Activated naive CD4-positive, alpha-beta T cell treated with anti-CD3 and anti-CD28 coated beads, Interleukin-2, amount 50 U/mL, for 72 hours (primary cell): ENCODE measurements at regions not wholly inside any gene's neighbourhood (a gene's known extent, or its start where the extent isn't known, plus 50 kb on each side); places are given as distances from the start of the nearest gene placed in this dataset.
"Not testable (repeated sequence)": the region's sequence is repeated elsewhere in the genome, so short reads cannot be mapped to it uniquely, and the experiment has no call there.

Experiments
- ATAC-seq, 2 donors: fragments of 150-1000 bp; cut with Tn5 transposase; 2 replicates each; pipeline ENCODE4 v1.10.0; 2021; ENCODE audit warnings: mild to moderate bottlenecking in 2 of 2, moderate library complexity in 2 of 2
- DNase-seq, 2 donors: peaks; one replicate each; pipeline ENCODE4 v3.0.0; 2021 to 2022; ENCODE audit warnings: low spot score in 2 of 2
- H3K27ac Mint-ChIP-seq, 2 donors: one replicate each; pipeline ENCODE4 v1.8.0; 2022; ENCODE audit warnings: mild to moderate bottlenecking in 2 of 2, mixed read lengths in 2 of 2
- H3K36me3 Mint-ChIP-seq, 2 donors: one replicate each; pipeline ENCODE4 v1.8.0; 2022; ENCODE audit warnings: mixed read lengths in 2 of 2
- H3K9me3 Mint-ChIP-seq, 2 donors: one replicate each; pipeline ENCODE4 v1.8.0; 2022; ENCODE audit warnings: mixed read lengths in 2 of 2

DNA sequence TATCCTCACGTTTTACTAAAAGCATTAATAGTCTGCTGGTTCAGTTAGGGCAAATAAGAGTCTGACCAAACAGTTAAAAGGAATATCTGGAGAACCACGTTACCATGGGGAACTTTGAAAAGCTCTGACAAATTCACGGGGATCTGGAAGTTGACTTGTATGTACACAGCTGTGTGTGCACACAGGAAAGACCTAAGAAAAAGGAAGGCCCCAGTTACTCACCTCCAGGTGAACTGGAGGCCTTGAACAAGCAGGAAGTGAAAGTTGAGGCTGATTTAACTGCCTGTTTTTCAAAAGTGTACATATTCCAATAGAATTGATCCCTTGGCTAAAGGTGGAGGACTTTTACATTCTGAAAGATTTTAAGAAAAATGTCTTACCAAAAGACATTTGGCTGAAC, 1891.6 kb upstream of the PCDH20 start:
- peaks cover 0 to 8% of the 10 kb centered on the region in 2 donors for H3K36me3 Mint-ChIP-seq
- ATAC-seq (no peak), DNase-seq (no peak)
- H3K27ac Mint-ChIP-seq = no peak overlapping the region
- H3K9me3 Mint-ChIP-seq = peaks cover 14 to 16% of the 10 kb centered on the region in 2 donors

GRCh38 chr13:63305641-63306133, 1890.0 kb upstream of the PCDH20 start:
- H3K27ac Mint-ChIP-seq = no peak overlapping the region
- H3K9me3 Mint-ChIP-seq = peaks cover 8 to 11% of the 10 kb centered on the region in 2 donors
- DNase-seq = no peak
- peaks cover 0 to 6% of the 10 kb centered on the region in 2 donors for H3K36me3 Mint-ChIP-seq
- ATAC-seq = no peak

GRCh38 chr13:63304497-63304896, 1888.8 kb upstream of the PCDH20 start:
- H3K9me3 Mint-ChIP-seq = peaks cover 7 to 11% of the 10 kb centered on the region in 2 donors
- no peak for ATAC-seq
- H3K27ac Mint-ChIP-seq = no peak overlapping the region
- DNase-seq = no peak
- peaks cover 0 to 6% of the 10 kb centered on the region in 2 donors for H3K36me3 Mint-ChIP-seq

DNA sequence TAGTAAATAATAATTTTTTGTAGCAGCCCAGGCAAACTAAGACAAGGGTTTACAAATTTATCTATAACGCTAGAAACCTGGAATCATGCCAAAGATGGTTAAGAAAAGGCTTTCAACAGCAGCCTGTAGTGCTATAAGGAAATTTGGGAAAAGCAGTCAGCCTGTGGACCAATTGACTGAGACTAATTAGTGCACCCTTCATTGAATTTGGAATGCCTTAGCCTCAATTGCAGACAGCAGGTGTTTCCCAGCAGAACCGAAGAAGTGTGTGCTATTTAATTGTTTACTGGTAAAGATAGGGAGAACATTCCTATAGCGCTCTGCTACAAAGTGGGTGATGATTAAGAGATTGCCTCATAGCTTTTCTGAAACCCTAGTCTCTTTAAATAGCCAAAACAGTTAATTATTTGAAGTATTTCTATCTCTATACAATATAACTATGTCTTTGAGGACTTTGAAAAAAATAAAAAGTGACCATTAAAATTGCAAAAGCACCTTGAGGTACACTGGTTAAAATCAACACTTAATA, 1884.3 kb upstream of the PCDH20 start:
- H3K27ac Mint-ChIP-seq = no peak overlapping the region
- H3K9me3 Mint-ChIP-seq = peaks cover 5 to 9% of the 10 kb centered on the region in 2 donors
- ATAC-seq (no peak), DNase-seq (no peak)
- H3K36me3 Mint-ChIP-seq = no peaks in the 10 kb centered on the region

DNA sequence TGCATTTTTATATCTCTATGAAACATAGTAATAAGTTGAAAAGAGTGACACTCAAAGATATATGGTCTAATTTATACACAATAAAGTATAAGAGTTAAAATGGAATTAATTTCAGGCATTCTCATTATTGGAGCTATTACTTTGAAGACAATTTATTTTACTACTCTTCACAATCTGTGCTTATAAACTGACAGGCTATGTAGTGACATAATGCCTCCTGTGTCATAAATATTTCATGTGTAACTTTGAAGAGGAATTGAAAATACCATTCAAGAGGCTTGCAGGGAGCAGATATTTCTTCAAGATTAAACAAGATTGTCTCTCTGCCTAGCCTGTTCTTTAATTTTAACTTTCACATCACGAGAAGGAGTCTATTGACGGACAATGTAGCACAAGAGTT, 1881.5 kb upstream of the PCDH20 start:
- ATAC-seq (no peak), DNase-seq (no peak)
- Mint-ChIP-seq H3K36me3 (no peaks in the 10 kb centered on the region), H3K9me3 (peaks cover 5 to 9% of the 10 kb centered on the region in 2 donors), H3K27ac (no peak overlapping the region)

DNA sequence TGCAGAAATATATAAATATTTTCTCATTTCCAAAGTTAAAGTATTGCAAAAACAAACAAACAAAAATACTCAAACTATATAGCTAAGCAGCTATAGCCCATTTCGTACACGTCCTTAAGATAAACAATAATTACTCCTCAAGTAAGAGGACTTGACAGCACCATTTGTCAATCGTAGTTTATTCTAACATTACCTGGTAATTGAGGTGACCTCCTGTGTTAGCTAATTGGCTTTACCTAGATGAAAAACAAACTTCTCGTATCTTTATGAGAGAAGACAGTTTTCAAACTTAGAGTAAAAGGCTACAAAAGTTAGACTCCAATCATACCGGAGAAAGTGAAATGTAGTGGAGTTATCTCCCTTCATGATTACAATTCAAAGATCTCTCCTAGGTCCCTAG, 1876.1 kb upstream of the PCDH20 start:
- ATAC-seq (no peak), DNase-seq (no peak)
- H3K27ac Mint-ChIP-seq = no peak overlapping the region
- H3K9me3 Mint-ChIP-seq = peaks cover under 1 to 7% of the 10 kb centered on the region in 2 donors
- no peaks in the 10 kb centered on the region for H3K36me3 Mint-ChIP-seq

DNA sequence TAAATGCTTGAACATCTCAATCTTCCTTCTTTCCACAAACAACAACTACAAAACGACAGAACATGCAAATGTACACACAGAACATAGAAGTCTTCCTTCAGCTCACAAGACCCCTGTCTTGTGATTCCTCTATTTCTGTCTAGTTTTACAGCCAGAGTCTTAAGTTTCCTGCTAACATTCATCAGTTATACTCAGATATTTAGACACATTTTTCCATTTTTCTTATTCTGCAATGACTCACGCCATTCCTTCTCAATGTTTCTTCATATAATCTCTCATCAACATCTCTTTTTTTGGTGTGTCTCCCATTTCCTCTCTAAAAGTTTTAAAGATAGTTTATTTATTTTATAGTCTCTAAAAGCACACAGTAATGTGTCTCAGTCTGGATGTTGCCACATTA, 1872.9 kb upstream of the PCDH20 start:
- no peak for DNase-seq
- no peak overlapping the region for H3K27ac Mint-ChIP-seq
- no peak for ATAC-seq
- no peaks in the 10 kb centered on the region for H3K36me3 Mint-ChIP-seq
- peaks cover 9 to 22% of the 10 kb centered on the region in 2 donors for H3K9me3 Mint-ChIP-seq

- DNase-seq (no peak), ATAC-seq (no peak)
- Mint-ChIP-seq H3K36me3 (no peaks in the 10 kb centered on the region), H3K27ac (peak overlapping the region in 1 of 2 donors; percentile 68), H3K9me3 (peaks cover 9 to 26% of the 10 kb centered on the region in 2 donors)
Observed at GRCh38 chr13:63287926-63288325, 1872.3 kb upstream of the PCDH20 start.

DNA sequence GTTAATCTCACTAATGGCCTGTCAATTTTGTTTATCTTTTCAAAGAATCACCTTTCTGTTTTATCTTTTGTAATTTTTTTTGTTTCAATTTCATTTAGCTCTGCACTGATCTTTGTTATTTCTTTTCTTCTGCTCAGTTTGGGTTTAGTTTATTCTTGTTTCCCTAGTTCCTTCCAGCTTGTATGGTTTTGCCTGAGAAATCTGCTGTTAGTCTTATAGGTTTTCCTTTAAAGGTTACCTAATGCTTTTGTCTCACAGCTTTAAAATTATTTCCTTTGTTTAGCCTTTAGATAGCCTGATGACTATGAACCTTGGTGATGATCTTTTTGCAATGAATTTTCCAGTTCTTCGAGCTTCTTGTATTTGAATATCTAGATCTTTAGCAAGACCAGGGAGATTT, 1869.8 kb upstream of the PCDH20 start:
- DNase-seq (no peak), ATAC-seq (no peak)
- Mint-ChIP-seq H3K27ac (no peak overlapping the region), H3K36me3 (no peaks in the 10 kb centered on the region), H3K9me3 (peaks cover 9 to 28% of the 10 kb centered on the region in 2 donors)

GRCh38 chr13:63279136-63279535, 1863.5 kb upstream of the PCDH20 start:
- Mint-ChIP-seq H3K9me3 (peaks cover 7 to 18% of the 10 kb centered on the region in 2 donors), H3K36me3 (no peaks in the 10 kb centered on the region), H3K27ac (no peak overlapping the region)
- no peak for ATAC-seq
- DNase-seq = no peak

DNA sequence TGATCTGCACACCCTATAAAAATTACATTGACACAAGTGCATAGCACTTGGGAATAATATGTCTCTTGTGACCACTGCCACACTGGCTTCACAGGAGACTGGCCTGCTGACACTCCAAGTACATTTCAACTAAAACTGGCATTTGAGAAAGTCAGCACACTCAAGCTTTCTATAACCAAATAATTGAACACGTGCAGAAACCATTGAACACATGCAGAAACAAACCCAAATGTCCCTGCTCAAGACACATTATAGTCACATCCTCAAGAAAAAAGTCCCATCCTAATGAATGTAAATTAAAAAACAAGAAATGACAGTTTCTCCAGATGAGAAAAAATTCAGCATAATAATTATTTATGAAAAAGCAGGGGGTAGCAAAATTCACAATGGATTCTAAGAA, 1859.1 kb upstream of the PCDH20 start:
- no peak overlapping the region for H3K27ac Mint-ChIP-seq
- H3K36me3 Mint-ChIP-seq = no peaks in the 10 kb centered on the region

GRCh38 chr13:63249411-63250187, 1834.0 kb upstream of the PCDH20 start:
- no peak for ATAC-seq
- Mint-ChIP-seq H3K27ac (no peak overlapping the region), H3K36me3 (no peaks in the 10 kb centered on the region), H3K9me3 (peaks cover 8 to 16% of the 10 kb centered on the region in 2 donors)
- no peak for DNase-seq

More for the DNA sequence above, 1859.1 kb upstream of the PCDH20 start:
- no peak for ATAC-seq
- peaks cover 7 to 8% of the 10 kb centered on the region in 2 donors for H3K9me3 Mint-ChIP-seq
- DNase-seq = no peak

DNA sequence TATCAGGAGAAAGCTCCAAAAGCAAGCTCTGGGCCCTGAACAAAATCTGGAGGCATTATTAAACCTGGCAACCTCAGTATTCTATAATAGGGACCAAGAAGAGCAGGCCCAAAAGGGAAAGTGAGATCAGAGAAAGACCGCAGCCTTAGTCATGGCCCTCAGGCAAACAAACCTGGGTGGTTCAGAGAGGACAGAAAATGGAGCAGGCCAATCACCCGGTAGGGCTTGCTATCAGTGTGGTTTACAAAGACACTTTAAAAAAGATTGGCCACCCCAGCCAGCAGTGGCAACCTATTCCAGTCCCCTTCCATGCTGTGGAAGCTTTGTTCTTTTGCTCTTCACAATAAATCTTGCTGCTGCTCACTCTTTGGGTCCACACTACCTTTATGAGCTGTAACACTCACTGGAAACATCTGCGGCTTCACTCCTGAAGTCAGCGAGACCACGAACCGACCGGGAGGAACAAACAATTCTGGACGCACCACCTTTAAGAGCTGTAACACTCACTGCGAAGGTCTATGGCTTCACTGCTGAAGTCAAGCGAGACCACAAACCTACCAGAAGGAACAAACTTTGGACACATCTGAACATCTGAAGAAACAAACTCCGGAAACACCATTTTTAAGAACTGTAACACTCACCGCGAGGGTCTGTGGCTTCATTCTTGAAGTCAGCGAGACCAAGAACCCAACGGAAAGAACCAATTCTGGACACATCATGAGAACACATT, 1821.2 kb upstream of the PCDH20 start:
- not testable (repeated sequence) for DNase-seq, ATAC-seq, H3K27ac Mint-ChIP-seq
- Mint-ChIP-seq H3K9me3 (peaks cover 9 to 17% of the 10 kb centered on the region in 2 donors), H3K36me3 (peaks cover 0 to 11% of the 10 kb centered on the region in 2 donors)

DNA sequence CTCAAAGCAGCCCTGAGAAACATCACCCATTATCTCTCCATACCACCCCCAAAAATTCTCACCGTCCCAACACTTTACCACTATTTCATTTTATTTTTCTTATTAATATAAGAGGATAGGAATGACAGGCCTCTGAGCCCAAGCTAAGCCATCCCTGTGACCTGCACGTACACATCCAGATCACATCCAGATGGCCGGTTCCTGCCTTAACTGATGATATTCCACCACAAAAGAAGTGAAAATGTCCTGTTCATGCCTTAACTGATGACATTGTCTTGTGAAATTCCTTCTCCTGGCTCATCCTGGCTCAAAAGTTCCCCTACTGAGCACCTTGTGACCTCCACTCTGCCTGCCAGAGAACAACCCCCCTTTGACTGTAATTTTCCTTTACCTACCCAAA, 1802.9 kb upstream of the PCDH20 start:
- not testable (repeated sequence) for H3K27ac Mint-ChIP-seq, DNase-seq, ATAC-seq
- Mint-ChIP-seq H3K36me3 (peaks cover 0 to 11% of the 10 kb centered on the region in 2 donors), H3K9me3 (peaks cover 29 to 33% of the 10 kb centered on the region in 2 donors)

GRCh38 chr13:63209330-63210017, 1793.8 kb upstream of the PCDH20 start:
- DNase-seq = no peak
- ATAC-seq = no peak
- no peak overlapping the region for H3K27ac Mint-ChIP-seq
- peaks cover 7 to 18% of the 10 kb centered on the region in 2 donors for H3K9me3 Mint-ChIP-seq
- no peaks in the 10 kb centered on the region for H3K36me3 Mint-ChIP-seq

GRCh38 chr13:63208826-63209225, 1793.2 kb upstream of the PCDH20 start:
- DNase-seq (no peak), ATAC-seq (no peak)
- Mint-ChIP-seq H3K36me3 (no peaks in the 10 kb centered on the region), H3K9me3 (peaks cover 7 to 16% of the 10 kb centered on the region in 2 donors), H3K27ac (no peak overlapping the region)

DNA sequence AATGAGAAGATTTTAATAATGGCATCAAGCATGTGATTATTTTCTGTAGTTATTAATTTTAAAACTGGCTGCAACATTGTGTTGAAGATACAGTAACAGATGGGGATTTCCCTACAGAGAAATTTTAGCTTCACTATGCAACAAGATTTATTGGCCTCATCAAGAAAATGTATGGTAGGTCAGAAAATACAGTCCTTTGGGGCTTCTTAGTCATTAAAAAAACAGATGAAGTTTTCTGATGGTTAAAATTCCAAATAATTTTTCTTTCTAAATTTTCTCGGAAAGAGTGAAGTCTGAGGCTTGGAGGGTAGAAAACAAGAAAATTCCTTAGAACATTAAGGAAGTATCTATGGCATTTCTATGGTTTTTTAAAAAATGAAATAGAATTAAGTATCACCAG, 1790.8 kb upstream of the PCDH20 start:
- Mint-ChIP-seq H3K36me3 (no peaks in the 10 kb centered on the region), H3K9me3 (peaks cover 7 to 24% of the 10 kb centered on the region in 2 donors), H3K27ac (no peak overlapping the region)
- DNase-seq = no peak
- no peak for ATAC-seq
